GM12878 (cell line): ENCODE measurements at regions not wholly inside any gene's neighbourhood (a gene's known extent, or its start where the extent isn't known, plus 50 kb on each side); places are given as distances from the start of the nearest gene placed in this dataset.

ENCODE experiments used
- ATAC-seq: fragments of 200-7000 bp; cut with Tn5 transposase; 3 replicates; pipeline ENCODE4 v1.9.1; 2020; ENCODE audit warnings: mild to moderate bottlenecking, moderate library complexity
- BruUV-seq: library from RNA; stranded (reverse); fragments of 400-500 nt; replicated peaks from 2 replicates; lab custom pipeline; 2021; lab: Mats Ljungman, UMichigan
- CTCF ChIA-PET: fragments of 300-600 bp; sonication (Branson Sonifier 250); formaldehyde crosslinking; extraction: SDS; loops from one replicate; lab custom pipeline; 2021; ENCODE audit warnings: inconsistent platforms; lab: Yijun Ruan, JAX
- POLR2A ChIA-PET: fragments of 350-600 bp; formaldehyde crosslinking; extraction: SDS; loops from one replicate; lab custom pipeline; 2021; ENCODE audit warnings: inconsistent platforms; lab: Charles Lee
- RAD21 ChIA-PET: fragments of 300-600 bp; sonication (Branson Sonifier 250); formaldehyde crosslinking; loops from one replicate; lab custom pipeline; 2023; ENCODE audit warnings: antibody characterized with exemption; ENCODE audit not compliant: unreplicated experiment; lab: Charles Lee
- SMC1A ChIA-PET: fragments of 300-600 bp; sonication (Branson Sonifier 250); formaldehyde crosslinking; loops from one replicate; lab custom pipeline; 2023; ENCODE audit not compliant: unreplicated experiment, uncharacterized antibody; lab: Charles Lee
- DNase-seq: peaks from one replicate; pipeline ENCODE4 v3.0.0-alpha.2; 2011; ENCODE audit warnings: low read depth, low spot score
- FAIRE-seq: peaks from 3 replicates; lab custom pipeline; 2011; peaks lifted over from hg19 to GRCh38; lab: Jason Lieb, UNC
- H2AFZ ChIP-seq: 2 replicates; pipeline ENCODE4 v1.6.0; 2011; ENCODE audit warnings: low read depth, low read length, control low read depth; ENCODE audit not compliant: control insufficient read depth
- H3K27ac ChIP-seq: 2 replicates; pipeline ENCODE4 v1.5.1; 2011; ENCODE audit warnings: control low read depth; ENCODE audit not compliant: control insufficient read depth, insufficient read depth
- H3K27me3 ChIP-seq, 2 experiments: replicated peaks in 1 of 2; 2 replicates each; pipeline versions ENCODE4 v1.6.0 to v1.6.1; 2011; ENCODE audit warnings: low read length in 1 of 2; ENCODE audit not compliant: control insufficient read depth in 2 of 2, insufficient read depth in 2 of 2
- H3K36me3 ChIP-seq, 2 experiments: 2 replicates each; pipeline ENCODE4 v1.5.1; 2011; ENCODE audit warnings: low read length in 1 of 2; ENCODE audit not compliant: control insufficient read depth in 2 of 2, insufficient read depth in 2 of 2
- H3K4me1 ChIP-seq: 2 replicates; pipeline ENCODE4 v1.6.1; 2011; ENCODE audit warnings: mild to moderate bottlenecking, low read length, moderate library complexity, mixed read lengths; ENCODE audit not compliant: control insufficient read depth, insufficient read depth
- H3K4me2 ChIP-seq: 2 replicates; pipeline ENCODE4 v1.6.0; 2011; ENCODE audit warnings: control low read depth; ENCODE audit not compliant: control insufficient read depth, insufficient read depth
- H3K4me3 ChIP-seq: fragments of 200-600 bp; sonication (generic); 2 replicates; pipeline ENCODE4 v1.5.1; 2016
- H3K79me2 ChIP-seq: 2 replicates; pipeline ENCODE4 v1.6.0; 2011; ENCODE audit warnings: low read length; ENCODE audit not compliant: control insufficient read depth, insufficient read depth
- H3K9ac ChIP-seq: 2 replicates; pipeline ENCODE4 v1.8.0; 2011; ENCODE audit warnings: low read length, control low read depth, mixed read lengths; ENCODE audit not compliant: control insufficient read depth, insufficient read depth
- H3K9me3 ChIP-seq: replicated peaks from 3 replicates; pipeline ENCODE4 v1.5.1; 2011; ENCODE audit warnings: mild to moderate bottlenecking, low read length; ENCODE audit not compliant: control insufficient read depth, insufficient read depth
- H4K20me1 ChIP-seq: 2 replicates; pipeline ENCODE4 v1.6.0; 2011; ENCODE audit not compliant: control insufficient read depth, insufficient read depth
- ASH2L ChIP-seq: fragments of 300-600, 200-600 bp; sonication (generic); IDR thresholded peaks from 2 replicates; pipeline ENCODE4 v1.6.1; 2017; ENCODE audit warnings: low read depth, mild to moderate bottlenecking, borderline replicate concordance
- BCL11A ChIP-seq: IDR thresholded peaks from 2 replicates; pipeline ENCODE4 v1.6.1; 2011; ENCODE audit warnings: low read depth, low read length
- CHD2 ChIP-seq: IDR thresholded peaks from 2 replicates; pipeline ENCODE4 v1.6.1; 2011; ENCODE audit warnings: low read depth, low read length, improper control_type of control experiment, borderline replicate concordance
- EGR1 ChIP-seq, 2 experiments: IDR thresholded peaks; 1 replicate in 1 of 2; 2 replicates in 1 of 2; pipeline ENCODE4 v1.6.1; 2011 to 2012; ENCODE audit warnings: low read depth in 2 of 2, low read length in 2 of 2, borderline replicate concordance in 1 of 2, mild to moderate bottlenecking in 1 of 2, moderate library complexity in 1 of 2
- HDAC6 ChIP-seq: fragments of 200-600 bp; sonication (generic); IDR thresholded peaks from one replicate; pipeline ENCODE4 v1.8.0; 2017; ENCODE audit warnings: antibody characterized with exemption; ENCODE audit not compliant: unreplicated experiment
- IRF4 ChIP-seq: IDR thresholded peaks from 2 replicates; pipeline ENCODE4 v1.6.1; 2011; ENCODE audit warnings: low read depth, low read length
- MTA2 ChIP-seq: fragments of 450-650 bp; IDR thresholded peaks from 2 replicates; pipeline ENCODE4 v1.6.1; 2016; ENCODE audit warnings: low read depth, mild to moderate bottlenecking, moderate library complexity
- MYB ChIP-seq: fragments of 150-350 bp; IDR thresholded peaks from 2 replicates; pipeline ENCODE4 v1.6.1; 2014; ENCODE audit warnings: mild to moderate bottlenecking, low read depth, low read length, borderline replicate concordance
- NFXL1 ChIP-seq: fragments of 450-650 bp; IDR thresholded peaks from 2 replicates; pipeline ENCODE4 v1.6.1; 2017; ENCODE audit warnings: antibody characterized with exemption, mild to moderate bottlenecking, borderline replicate concordance
- POLR2AphosphoS5 ChIP-seq: IDR thresholded peaks from 2 replicates; pipeline ENCODE4 v1.6.1; 2011; ENCODE audit warnings: mild to moderate bottlenecking, low read length, inconsistent platforms
- SMAD1 ChIP-seq: fragments of 450-650 bp; IDR thresholded peaks from 2 replicates; pipeline ENCODE4 v1.6.1; 2018; ENCODE audit warnings: mild to moderate bottlenecking, low read depth; ENCODE audit not compliant: partially characterized antibody
- SUZ12 ChIP-seq: fragments of 200-600 bp; sonication (generic); IDR thresholded peaks from one replicate; pipeline ENCODE4 v1.6.1; 2018; ENCODE audit warnings: antibody characterized with exemption, mild to moderate bottlenecking; ENCODE audit not compliant: unreplicated experiment
- TBL1XR1 ChIP-seq: IDR thresholded peaks from 2 replicates; pipeline ENCODE4 v1.6.1; 2012; ENCODE audit warnings: low read depth, low read length, improper control_type of control experiment
- TCF3 ChIP-seq: IDR thresholded peaks from 2 replicates; pipeline ENCODE4 v1.6.1; 2012; ENCODE audit warnings: low read depth, mild to moderate bottlenecking, low read length, borderline replicate concordance; ENCODE audit not compliant: insufficient read depth
- ZNF592 ChIP-seq: fragments of 450-650 bp; IDR thresholded peaks from 2 replicates; pipeline ENCODE4 v1.6.1; 2017; ENCODE audit warnings: mild to moderate bottlenecking, moderate library complexity
- ZNF622 ChIP-seq: fragments of 450-650 bp; IDR thresholded peaks from 2 replicates; pipeline ENCODE4 v1.6.1; 2017; ENCODE audit warnings: mild to moderate bottlenecking, inconsistent platforms
- WGBS: methylation state at CpG from one replicate; pipeline ENCODE4 v1.1.6; 2016; ENCODE audit warnings: low lambda C conversion rate; ENCODE audit not compliant: insufficient replicate concordance, insufficient coverage; ENCODE audit errors: missing lambda C conversion rate; 5-methylcytosine and 5-hydroxymethylcytosine counted together
- in situ Hi-C: fragments of 300-500 bp; cut with MboI; formaldehyde crosslinking; loops from 9 replicates; pipeline ENCODE4 v1.14.3; 2018; ENCODE audit warnings: mixed read lengths
- intact Hi-C: fragments of 100-400 bp; cut with micrococcal nuclease; formaldehyde crosslinking; loops from one replicate; pipeline ENCODE4 v1.14.2; 2022; ENCODE audit not compliant: unreplicated experiment

GRCh38 chr9:129400971-129401622 is 219.8 kb downstream of the C9orf50 start:
- no peaks in the 10 kb centered on the region for H3K36me3 ChIP-seq

DNA sequence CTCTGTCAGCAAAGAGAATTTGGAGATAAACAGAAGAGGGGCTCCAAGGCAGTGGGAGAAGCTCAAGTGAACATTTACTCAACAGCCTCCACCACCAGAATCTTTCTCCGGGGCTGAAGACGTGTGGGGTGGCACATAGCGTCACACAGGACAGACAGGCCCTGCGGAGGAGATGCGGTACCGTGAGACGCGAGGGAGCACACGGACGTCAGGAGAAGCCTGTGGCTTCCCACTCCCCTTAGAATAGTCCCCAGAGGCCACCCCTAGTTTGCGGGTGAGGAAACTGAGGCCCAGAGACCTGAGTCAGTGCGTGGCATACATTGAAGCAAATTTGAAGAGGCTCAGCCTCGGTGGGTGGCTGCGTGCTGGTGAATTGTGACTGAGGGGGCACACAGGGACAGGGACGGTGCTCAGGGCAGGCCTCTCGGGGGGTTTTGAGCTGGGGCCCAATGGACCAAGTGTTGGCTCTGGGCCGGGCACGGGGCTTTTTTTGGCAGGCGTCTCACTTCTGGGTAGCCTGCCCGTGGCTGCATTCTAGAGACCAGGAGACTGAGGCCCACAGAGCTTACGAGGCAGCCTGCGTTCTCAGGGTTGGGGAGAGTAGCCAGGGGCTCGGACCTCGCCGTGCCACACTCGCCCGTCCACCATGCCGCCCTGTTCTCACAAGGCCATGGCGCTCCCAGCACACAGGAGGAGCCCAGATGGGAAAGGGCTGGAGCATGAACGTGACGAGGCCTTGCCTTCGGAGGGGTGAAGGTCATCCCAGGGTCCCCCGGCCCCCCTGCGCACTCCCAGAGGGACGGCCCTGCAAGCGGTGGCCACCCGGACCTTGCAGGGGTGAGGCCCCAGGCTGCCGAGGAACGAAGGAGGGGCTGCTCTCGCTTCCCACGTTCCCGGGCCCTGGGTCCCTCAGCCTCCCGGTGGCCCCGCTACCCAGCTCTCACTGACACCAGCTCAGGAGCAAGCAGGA is 220.6 kb downstream of the C9orf50 start:
- RAD21 ChIA-PET: no interaction called here
- 44% methylated on average over 37 of the region's 44 CpGs for WGBS
- Histone ChIP-seq H3K4me3 (no peak overlapping the region), H3K9me3 (no peaks in the 10 kb centered on the region), H3K36me3 (no peaks in the 10 kb centered on the region), H3K79me2 (no peaks in the 10 kb centered on the region), H4K20me1 (no peaks in the 10 kb centered on the region), H3K4me2 (no peak overlapping the region), H3K27me3 (no peaks in the 10 kb centered on the region), H3K4me1 (no peaks in the 10 kb centered on the region; the same call in 1 of the 2 replicates), H2AFZ (no peak overlapping the region), H3K27ac (no peak overlapping the region), H3K9ac (no peak overlapping the region)
- in situ Hi-C loops: no loop called here
- POLR2A ChIA-PET: no interaction called here
- no peak for FAIRE-seq
- no TSS peak for BruUV-seq
- DNase-seq: no peak
- no peak for ATAC-seq
- CTCF ChIA-PET: no interaction called here
- SMC1A ChIA-PET: no interaction called here
- intact Hi-C loops: no loop called here
- no peak for TF ChIP-seq SMAD1
- TF ChIP-seq NFXL1: no peak
- TF ChIP-seq POLR2AphosphoS5: no peak
- no peak for TF ChIP-seq MYB
- no peak for TF ChIP-seq EGR1 (IDR thresholded peaks at IDR 0.05; ENCODE audit: borderline replicate concordance in 1 of 2, low read depth in 2 of 2, low read length in 2 of 2)
- TF ChIP-seq ZNF592: no peak
- TF ChIP-seq CHD2: no peak
- no peak for TF ChIP-seq TCF3
- no peak for TF ChIP-seq ZNF622
- TF ChIP-seq IRF4: no peak

More at GRCh38 chr9:129400971-129401622, 219.8 kb downstream of the C9orf50 start:
- Histone ChIP-seq H4K20me1 (no peaks in the 10 kb centered on the region), H3K4me1 (no peaks in the 10 kb centered on the region; the same call in 1 of the 2 replicates), H3K4me3 (no peak overlapping the region), H3K79me2 (no peaks in the 10 kb centered on the region), H3K9me3 (no peaks in the 10 kb centered on the region), H2AFZ (no peak overlapping the region), H3K4me2 (no peak overlapping the region)
- DNase-seq (no peak), ATAC-seq (no peak)
- WGBS: 27% methylated on average over 15 of the region's 17 CpGs
- RAD21 ChIA-PET: no interaction called here
- POLR2A ChIA-PET: no interaction called here
- CTCF ChIA-PET: no interaction called here
- TF ChIP-seq MTA2 (no peak), TBL1XR1 (no peak), SUZ12 (no peak), ASH2L (no peak), BCL11A (no peak), HDAC6 (no peak)
- TF ChIP-seq, all 136 proteins: peak for 0
- no peak overlapping the region for H3K9ac ChIP-seq
- BruUV-seq: no TSS peak
- no peaks in the 10 kb centered on the region for H3K27me3 ChIP-seq
- in situ Hi-C loops (no loop called here), intact Hi-C loops (no loop called here)
- no peak overlapping the region for H3K27ac ChIP-seq
- no peak for FAIRE-seq
- SMC1A ChIA-PET: no interaction called here
